Keratinocyte (primary cell): ENCODE measurements at regions not wholly inside any gene's neighbourhood (a gene's known extent, or its start where the extent isn't known, plus 50 kb on each side); places are given as distances from the start of the nearest gene placed in this dataset.
"Not testable (repeated sequence)": the region's sequence is repeated elsewhere in the genome, so short reads cannot be mapped to it uniquely, and the experiment has no call there.

Source experiments
- DNase-seq: peaks from one replicate; pipeline ENCODE4 v3.0.0-alpha.2; 2011; ENCODE audit warnings: low read depth, missing footprints, low spot score
- FAIRE-seq: peaks from 2 replicates; lab custom pipeline; 2011; peaks lifted over from hg19 to GRCh38; lab: Jason Lieb, UNC
- H2AFZ ChIP-seq: 2 replicates; pipeline ENCODE4 v1.6.0; 2012; ENCODE audit warnings: low read length, control low read depth, inconsistent platforms; ENCODE audit not compliant: control insufficient read depth
- H3K27ac ChIP-seq: 2 replicates; pipeline ENCODE4 v1.5.1; 2011; ENCODE audit warnings: low read length; ENCODE audit not compliant: control insufficient read depth, insufficient read depth
- H3K27me3 ChIP-seq: 3 replicates; pipeline ENCODE4 v1.6.0; 2011; ENCODE audit warnings: low read length; ENCODE audit not compliant: control insufficient read depth, insufficient read depth; ENCODE audit errors: extremely low read depth
- H3K36me3 ChIP-seq, 2 experiments: 2 replicates in 1 of 2; 3 replicates in 1 of 2; pipeline ENCODE4 v1.5.1; 2011; ENCODE audit warnings: low read length in 2 of 2, mild to moderate bottlenecking in 1 of 2; ENCODE audit not compliant: control insufficient read depth in 2 of 2, insufficient read depth in 2 of 2; ENCODE audit errors: extremely low read depth in 1 of 2
- H3K4me1 ChIP-seq: 3 replicates; pipeline ENCODE4 v1.5.1; 2011; ENCODE audit warnings: low read length; ENCODE audit not compliant: control insufficient read depth, insufficient read depth; ENCODE audit errors: extremely low read depth
- H3K4me2 ChIP-seq: 3 replicates; pipeline ENCODE4 v1.6.0; 2011; ENCODE audit warnings: low read depth, low read length; ENCODE audit not compliant: control insufficient read depth, insufficient read depth; ENCODE audit errors: extremely low read depth
- H3K4me3 ChIP-seq, 3 experiments: fragments of 200-600 bp in 1 of 3; sonication (generic) in 1 of 3; 2 replicates in 2 of 3; 3 replicates in 1 of 3; pipeline ENCODE4 v1.5.1; 2011 to 2016; ENCODE audit warnings: low read length in 3 of 3, mild to moderate bottlenecking in 3 of 3, control low read depth in 2 of 3, inconsistent platforms in 1 of 3, low read depth in 1 of 3, mixed read lengths in 1 of 3, mixed run types in 1 of 3, moderate library complexity in 1 of 3; ENCODE audit not compliant: control insufficient read depth in 2 of 3, insufficient read depth in 2 of 3; ENCODE audit errors: extremely low read depth in 1 of 3
- H3K79me2 ChIP-seq: 2 replicates; pipeline ENCODE4 v1.6.0; 2012; ENCODE audit warnings: low read length; ENCODE audit not compliant: control insufficient read depth, insufficient read depth
- H3K9ac ChIP-seq: 3 replicates; pipeline ENCODE4 v1.6.0; 2011; ENCODE audit warnings: low read length; ENCODE audit not compliant: control insufficient read depth, insufficient read depth; ENCODE audit errors: extremely low read depth
- H3K9me1 ChIP-seq: 3 replicates; pipeline ENCODE4 v1.6.0; 2011; ENCODE audit warnings: low read length; ENCODE audit not compliant: control insufficient read depth, insufficient read depth; ENCODE audit errors: extremely low read depth
- H3K9me3 ChIP-seq: 2 replicates; pipeline ENCODE4 v1.5.1; 2012; ENCODE audit warnings: low read depth, low read length; ENCODE audit not compliant: control insufficient read depth
- H4K20me1 ChIP-seq: 3 replicates; pipeline ENCODE4 v1.6.0; 2011; ENCODE audit warnings: low read length; ENCODE audit not compliant: control insufficient read depth, insufficient read depth; ENCODE audit errors: extremely low read depth
- EZH2 ChIP-seq: IDR thresholded peaks from one replicate; pipeline ENCODE4 v1.6.1; 2012; ENCODE audit warnings: inconsistent platforms, mild to moderate bottlenecking, low read length, moderate library complexity
- dilution Hi-C: fragments of 300-500 bp; cut with MboI; formaldehyde crosslinking; loops from one replicate; pipeline ENCODE4 v1.7.0; 2020; ENCODE audit warnings: low sequenced_read_pairs; ENCODE audit not compliant: extremely low pct_ligation_motif_present
- TF ChIP-seq, protein P1 (sequence below), 3 experiments: IDR thresholded peaks in 1 of 3; conservative IDR thresholded peaks in 1 of 3; optimal IDR thresholded peaks in 1 of 3; 2 replicates in 2 of 3; 3 replicates in 1 of 3; pipeline versions ENCODE3 to v1.5.1; 2011; ENCODE audit warnings: low read length in 3 of 3, mild to moderate bottlenecking in 3 of 3, moderate library complexity in 2 of 3, control low read depth in 1 of 3, inconsistent platforms in 1 of 3; ENCODE audit not compliant: insufficient read depth in 2 of 3; ENCODE audit errors: extremely low read depth in 1 of 3

GRCh38 chr15:87549860-87550259 is 706.7 kb downstream of the NTRK3 start:
- Histone ChIP-seq H3K4me3 (no peak overlapping the region), H3K27ac (no peak overlapping the region), H3K9me1 (no peaks in the 10 kb centered on the region), H3K4me2 (no peak overlapping the region), H3K27me3 (no peaks in the 10 kb centered on the region), H3K79me2 (no peaks in the 10 kb centered on the region), H2AFZ (no peak overlapping the region), H4K20me1 (no peaks in the 10 kb centered on the region), H3K36me3 (no peaks in the 10 kb centered on the region), H3K4me1 (no peaks in the 10 kb centered on the region), H3K9ac (no peak overlapping the region), H3K9me3 (no peaks in the 10 kb centered on the region)
- DNase-seq (no peak), FAIRE-seq (no peak)
- TF ChIP-seq EZH2, result no peak
- dilution Hi-C loops, result no loop called here

GRCh38 chr15:87549296-87549695 is 707.2 kb downstream of the NTRK3 start:
- no peaks in the 10 kb centered on the region for H3K79me2 ChIP-seq
- H3K4me1 ChIP-seq, result no peaks in the 10 kb centered on the region
- no peak overlapping the region for H3K27ac ChIP-seq
- H4K20me1 ChIP-seq, result no peaks in the 10 kb centered on the region
- H3K9me1 ChIP-seq, result no peaks in the 10 kb centered on the region
- FAIRE-seq (no peak), DNase-seq (no peak)
- dilution Hi-C loops, result no loop called here
- no peak overlapping the region for H2AFZ ChIP-seq
- H3K4me2 ChIP-seq, result no peak overlapping the region
- TF ChIP-seq, protein P1, sequence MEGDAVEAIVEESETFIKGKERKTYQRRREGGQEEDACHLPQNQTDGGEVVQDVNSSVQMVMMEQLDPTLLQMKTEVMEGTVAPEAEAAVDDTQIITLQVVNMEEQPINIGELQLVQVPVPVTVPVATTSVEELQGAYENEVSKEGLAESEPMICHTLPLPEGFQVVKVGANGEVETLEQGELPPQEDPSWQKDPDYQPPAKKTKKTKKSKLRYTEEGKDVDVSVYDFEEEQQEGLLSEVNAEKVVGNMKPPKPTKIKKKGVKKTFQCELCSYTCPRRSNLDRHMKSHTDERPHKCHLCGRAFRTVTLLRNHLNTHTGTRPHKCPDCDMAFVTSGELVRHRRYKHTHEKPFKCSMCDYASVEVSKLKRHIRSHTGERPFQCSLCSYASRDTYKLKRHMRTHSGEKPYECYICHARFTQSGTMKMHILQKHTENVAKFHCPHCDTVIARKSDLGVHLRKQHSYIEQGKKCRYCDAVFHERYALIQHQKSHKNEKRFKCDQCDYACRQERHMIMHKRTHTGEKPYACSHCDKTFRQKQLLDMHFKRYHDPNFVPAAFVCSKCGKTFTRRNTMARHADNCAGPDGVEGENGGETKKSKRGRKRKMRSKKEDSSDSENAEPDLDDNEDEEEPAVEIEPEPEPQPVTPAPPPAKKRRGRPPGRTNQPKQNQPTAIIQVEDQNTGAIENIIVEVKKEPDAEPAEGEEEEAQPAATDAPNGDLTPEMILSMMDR (optimal IDR thresholded peaks at IDR 0.05 in 1 of 3, IDR thresholded peaks at IDR 0.05 in 1 of 3, conservative IDR thresholded peaks at IDR 0.05 in 1 of 3; ENCODE audit: extremely low read depth in 1 of 3, insufficient read depth in 2 of 3, low read length in 3 of 3), result no peak
- TF ChIP-seq EZH2, result no peak
- H3K27me3 ChIP-seq, result no peaks in the 10 kb centered on the region
- H3K36me3 ChIP-seq, result no peaks in the 10 kb centered on the region
- H3K9ac ChIP-seq, result no peak overlapping the region
- no peak overlapping the region for H3K4me3 ChIP-seq
- no peaks in the 10 kb centered on the region for H3K9me3 ChIP-seq

DNA sequence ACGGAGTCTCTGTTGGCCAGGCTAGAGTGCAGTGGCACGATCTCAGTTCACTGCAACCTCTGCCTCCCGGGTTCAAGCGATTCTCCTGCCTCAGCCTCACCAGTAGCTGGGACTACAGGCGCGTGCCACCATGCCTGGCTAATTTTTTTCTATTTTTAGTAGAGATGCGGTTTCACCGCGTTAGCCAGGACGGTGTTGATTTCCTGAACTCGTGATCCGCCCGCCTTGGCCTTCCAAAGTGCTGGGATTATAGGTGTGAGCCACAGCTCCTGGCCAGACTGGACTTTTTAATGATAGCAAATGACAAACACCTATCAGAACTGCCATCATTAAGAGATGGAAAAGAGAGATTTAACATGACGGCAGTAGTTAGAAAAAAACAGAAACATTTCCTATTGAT is 707.9 kb downstream of the NTRK3 start:
- H3K79me2 ChIP-seq, dilution Hi-C loops, H3K27ac ChIP-seq, H3K4me3 ChIP-seq, FAIRE-seq, DNase-seq, H3K27me3 ChIP-seq, H3K36me3 ChIP-seq, H2AFZ ChIP-seq, H3K4me1 ChIP-seq, H3K9ac ChIP-seq, H3K4me2 ChIP-seq, H3K9me3 ChIP-seq, H4K20me1 ChIP-seq, H3K9me1 ChIP-seq: not testable (repeated sequence)
